GM18508 (cell line): ENCODE measurements at regions not wholly inside any gene's neighbourhood (a gene's known extent, or its start where the extent isn't known, plus 50 kb on each side); places are given as distances from the start of the nearest gene placed in this dataset.

ENCODE experiments used
- ATAC-seq: cut with Tn5 transposase; IDR thresholded peaks from one replicate; pipeline ENCODE4 v1.9.1; 2021; ENCODE audit warnings: moderate number of reproducible peaks; ENCODE audit not compliant: insufficient read depth, unreplicated experiment

DNA sequence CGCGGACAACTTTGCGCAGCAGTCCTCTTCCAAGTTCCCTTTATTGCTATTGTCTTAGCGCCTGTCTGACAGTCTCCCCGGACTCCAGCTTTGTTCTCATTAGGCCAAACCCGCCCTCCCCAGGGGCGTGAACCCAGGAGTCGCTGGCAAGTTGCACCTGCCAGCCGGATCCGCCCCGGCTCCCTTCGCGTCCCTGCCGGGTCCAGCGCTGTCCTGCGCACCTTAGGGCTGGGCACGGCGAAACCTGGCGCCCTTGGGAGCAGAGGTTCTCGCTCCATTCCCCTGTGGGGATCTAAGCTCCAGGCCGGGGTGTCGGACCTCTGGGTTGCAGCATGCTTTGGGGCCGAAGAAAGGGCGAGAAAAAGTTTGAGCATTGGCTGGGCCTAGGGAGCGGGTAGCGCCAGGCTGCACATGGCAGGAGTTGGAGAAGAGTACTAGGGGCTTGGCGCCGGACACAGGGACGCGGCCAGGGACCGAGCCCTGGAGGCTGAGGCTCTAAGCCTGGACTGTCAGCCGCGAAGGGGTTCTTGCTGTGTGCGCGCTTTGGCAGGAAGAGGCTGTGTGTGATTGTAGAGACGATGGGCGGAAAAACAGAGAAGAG lies 335.1 kb upstream of the THRB start:
- ATAC-seq = no peak

DNA sequence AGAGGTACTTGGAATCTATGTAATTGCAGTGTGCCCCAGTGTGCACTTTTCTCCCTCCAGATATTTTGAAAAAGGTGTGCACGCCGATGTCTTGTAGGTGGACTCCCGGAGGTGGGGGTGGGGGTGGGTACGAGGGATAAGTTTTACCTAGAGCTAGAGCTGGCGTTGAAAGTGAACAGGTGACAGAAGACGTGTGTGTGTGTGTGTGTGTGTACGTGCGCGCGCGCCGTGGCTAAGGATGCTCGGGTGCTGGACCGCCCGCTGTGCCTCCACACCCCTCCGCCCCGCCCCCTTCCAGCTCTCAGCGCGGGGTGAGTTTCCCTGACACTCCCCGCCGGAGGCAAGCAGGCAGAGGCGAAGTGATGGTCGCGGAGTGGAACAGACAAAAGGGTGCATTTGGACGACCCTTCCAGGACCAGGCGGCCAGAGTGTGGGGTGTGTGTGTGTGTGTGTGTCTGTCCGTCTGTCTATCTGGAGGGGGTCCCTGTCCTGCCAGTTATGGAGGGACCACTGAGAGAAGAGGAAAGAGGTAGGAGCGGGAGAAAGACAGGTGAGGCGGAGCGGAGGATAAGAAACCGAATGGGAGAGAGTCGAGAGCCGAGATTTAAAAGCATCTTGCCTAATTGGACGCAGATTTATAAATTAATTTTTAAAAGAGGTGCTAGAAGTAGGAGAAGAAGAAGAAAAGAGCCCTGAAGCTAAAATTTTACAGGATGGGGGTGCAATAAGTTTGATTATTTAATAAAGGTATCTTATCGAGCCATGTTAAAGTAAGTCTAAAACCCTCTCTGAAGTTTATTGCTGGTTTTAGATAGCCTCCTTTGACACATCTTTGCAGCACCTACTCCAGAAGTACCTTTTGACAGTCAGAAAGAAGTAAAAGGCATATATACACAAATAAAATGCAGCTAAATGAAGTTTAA lies 335.8 kb upstream of the THRB start:
- ATAC-seq = no peak

GRCh38 chr3:24831221-24831620 lies 336.6 kb upstream of the THRB start:
- ATAC-seq = no peak

DNA sequence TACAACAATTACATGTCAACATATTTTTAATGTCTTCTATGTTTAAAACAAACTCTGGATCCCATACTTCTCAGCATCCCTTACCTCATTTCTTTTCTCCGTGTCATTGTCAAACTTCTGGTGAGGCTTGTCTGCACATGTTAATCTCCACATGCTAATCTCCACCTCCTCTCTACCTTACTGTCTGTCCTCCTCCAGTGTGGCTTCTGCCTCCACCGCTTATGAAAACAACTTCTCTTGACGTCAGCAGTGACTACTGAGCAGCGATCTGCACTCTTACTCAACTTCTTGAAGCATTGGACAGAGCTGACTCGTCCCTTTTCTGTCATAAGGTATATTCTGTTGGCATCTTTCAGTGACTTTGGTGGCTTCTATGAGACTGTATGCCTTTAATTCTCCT lies 338.2 kb upstream of the THRB start:
- no peak for ATAC-seq

DNA sequence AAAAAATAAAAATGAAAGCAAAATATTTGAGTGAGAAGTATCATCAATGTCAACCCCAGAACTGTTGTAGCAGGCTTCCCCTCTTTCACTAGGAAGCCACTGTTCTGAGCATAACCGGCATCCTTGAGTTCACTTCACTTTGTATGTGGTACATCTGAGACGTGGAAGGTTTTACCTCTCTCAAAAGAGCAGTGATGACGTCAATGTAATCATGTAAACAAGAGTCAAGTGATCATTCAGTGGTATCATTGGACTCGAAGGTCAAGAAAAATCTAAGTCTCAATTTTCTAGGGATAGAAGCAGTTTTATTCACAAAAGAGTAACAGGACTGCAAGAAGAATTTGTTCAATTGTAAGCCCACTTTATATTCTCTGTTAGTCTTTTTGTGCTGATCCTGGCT lies 339.8 kb upstream of the THRB start:
- ATAC-seq = no peak

DNA sequence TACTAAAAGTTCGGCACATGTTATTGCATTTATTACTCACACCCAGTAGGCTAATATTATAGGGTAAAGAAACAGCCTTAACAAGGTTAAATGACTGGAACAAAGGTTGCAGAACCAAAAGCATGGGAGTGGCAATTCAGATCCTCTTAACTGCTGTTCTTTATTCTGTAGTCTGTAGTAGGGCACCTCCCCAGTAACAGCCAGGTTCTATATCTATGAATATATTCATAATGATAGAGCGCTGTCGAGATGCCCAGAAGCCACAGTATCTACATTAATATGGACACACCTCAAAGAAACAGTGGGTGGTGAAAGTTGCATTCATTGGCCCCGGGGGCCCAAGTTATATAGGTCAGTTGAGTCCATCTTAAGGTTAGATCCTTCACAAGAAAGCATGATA lies 340.9 kb upstream of the THRB start:
- ATAC-seq = no peak

DNA sequence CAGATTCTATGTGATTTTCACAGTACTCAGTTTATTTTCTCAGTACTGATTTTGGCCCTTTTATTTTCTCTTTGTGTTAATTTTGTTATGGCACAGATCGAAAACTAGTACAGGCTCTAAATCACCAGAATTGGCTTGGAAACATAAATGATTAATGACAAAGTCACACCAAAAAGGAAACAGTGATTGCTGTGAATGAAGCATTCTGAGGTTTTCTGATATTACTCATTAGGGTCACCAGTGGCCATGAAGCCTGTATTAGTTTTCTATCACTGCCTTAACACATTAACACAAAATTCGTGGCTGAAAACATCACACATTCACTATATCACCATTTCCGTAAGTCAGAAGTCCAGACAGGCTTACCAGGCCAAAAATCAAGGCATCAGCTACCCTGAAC lies 343.0 kb upstream of the THRB start:
- no peak for ATAC-seq

GRCh38 chr3:24838533-24838932 lies 343.9 kb upstream of the THRB start:
- ATAC-seq = no peak

DNA sequence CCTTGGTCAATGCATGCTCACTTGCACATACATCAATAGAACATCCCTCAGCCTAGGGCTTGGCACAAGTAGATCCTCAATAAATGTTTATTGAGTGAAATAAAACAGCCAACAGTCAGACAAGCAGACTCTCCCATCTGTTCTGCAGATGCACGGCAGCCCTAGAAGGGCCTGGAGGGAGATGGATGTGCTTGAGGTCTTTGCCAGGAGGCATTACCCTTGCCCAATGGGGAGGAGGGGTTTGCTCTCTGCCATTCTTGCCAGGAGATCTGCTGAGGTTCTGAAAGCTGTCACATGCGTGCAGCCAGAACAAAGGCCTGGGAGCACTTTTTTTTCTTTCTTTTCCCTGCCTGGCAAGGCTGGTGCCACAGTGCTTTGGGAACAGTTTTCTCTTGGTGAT lies 349.3 kb upstream of the THRB start:
- no peak for ATAC-seq

DNA sequence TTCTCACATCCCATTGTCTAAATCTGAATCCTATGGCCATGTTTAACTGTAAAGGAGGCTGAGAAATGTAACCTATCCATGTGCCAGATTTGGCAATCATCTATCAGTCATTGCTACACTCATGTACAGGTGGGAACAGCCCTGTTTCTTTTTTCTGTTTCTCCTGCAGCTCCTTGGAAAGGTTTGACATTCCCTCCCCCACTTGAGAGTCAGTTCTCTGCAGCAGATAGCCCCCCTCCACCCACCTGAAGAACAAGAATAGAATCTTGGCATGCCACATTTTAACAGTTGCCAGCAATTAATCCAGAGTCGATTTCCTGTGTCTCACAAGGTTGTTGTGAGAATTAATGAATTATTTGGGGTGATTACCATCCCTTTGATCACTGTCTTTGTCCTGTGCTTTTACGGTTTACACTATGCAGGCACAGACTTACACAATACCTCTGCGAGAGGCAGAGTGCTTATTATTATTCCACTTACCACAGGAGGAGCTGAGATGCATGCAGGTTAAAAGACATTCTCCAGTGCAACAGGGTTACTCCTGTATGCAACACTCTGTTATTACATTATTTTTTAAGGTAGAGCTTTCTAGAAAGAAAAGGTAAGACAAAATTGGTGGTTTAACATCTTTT lies 351.0 kb upstream of the THRB start:
- no peak for ATAC-seq

- no peak for ATAC-seq
Observed at GRCh38 chr3:24846286-24846860, 351.7 kb upstream of the THRB start.

GRCh38 chr3:24850245-24850644 lies 355.6 kb upstream of the THRB start:
- no peak for ATAC-seq

DNA sequence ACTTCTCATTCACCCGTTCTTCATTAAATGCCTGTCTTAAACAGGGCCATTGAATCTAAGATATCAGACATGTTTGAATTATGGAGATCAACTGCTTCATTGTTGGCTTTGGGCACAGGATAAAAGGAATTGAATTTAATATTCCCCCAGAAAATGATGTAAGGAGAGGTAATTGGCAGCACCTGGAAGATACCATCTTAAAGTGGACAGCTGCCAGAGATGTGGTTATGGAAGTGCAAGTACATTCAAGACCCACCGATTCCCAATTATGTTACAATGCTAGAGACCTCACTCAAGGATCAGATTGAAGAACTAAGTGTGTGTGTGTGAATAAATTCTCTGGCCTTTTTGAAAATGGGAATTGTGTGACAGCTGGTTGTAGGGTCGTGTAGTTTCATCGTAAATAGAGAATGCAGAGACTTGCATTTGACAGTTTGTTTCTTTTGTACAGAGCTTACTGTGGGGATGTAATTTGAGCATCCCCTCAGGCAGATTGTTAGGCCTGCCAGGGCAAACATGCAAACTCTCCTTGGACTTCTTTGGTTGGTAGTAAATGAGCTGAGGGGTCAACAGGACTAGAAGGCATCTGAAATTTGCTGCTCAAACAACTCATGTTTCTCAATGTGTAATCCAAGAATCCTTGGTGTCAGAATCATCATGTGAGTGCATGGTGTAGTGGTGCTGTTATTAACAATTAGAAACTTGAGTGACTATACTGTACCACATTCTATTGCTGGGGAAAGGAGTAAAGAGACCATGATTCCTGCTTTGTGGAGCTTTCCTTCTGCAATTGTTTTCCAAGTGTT lies 359.2 kb upstream of the THRB start:
- ATAC-seq = no peak

DNA sequence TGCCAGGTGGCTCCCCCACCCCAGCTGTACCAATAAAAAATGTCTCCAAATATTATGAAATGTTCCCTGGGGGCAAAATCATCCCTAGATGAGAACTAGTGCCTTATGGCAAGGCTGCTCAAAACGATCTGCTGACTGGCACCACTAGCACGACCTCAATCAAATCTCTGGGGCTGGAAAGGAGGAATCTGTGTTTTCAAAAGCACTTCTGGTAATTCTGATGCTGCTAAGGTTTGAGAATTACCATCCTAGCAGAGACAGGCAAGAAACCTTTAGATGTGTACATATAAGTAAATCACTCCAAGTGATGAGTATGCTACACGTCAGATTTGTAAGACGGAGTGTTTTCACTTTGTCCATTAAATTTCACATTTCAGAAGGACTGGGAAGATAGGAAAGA lies 360.1 kb upstream of the THRB start:
- ATAC-seq = no peak

GRCh38 chr3:24857945-24858344 lies 363.3 kb upstream of the THRB start:
- no peak for ATAC-seq

GRCh38 chr3:24863215-24863614 lies 368.6 kb upstream of the THRB start:
- ATAC-seq = no peak

DNA sequence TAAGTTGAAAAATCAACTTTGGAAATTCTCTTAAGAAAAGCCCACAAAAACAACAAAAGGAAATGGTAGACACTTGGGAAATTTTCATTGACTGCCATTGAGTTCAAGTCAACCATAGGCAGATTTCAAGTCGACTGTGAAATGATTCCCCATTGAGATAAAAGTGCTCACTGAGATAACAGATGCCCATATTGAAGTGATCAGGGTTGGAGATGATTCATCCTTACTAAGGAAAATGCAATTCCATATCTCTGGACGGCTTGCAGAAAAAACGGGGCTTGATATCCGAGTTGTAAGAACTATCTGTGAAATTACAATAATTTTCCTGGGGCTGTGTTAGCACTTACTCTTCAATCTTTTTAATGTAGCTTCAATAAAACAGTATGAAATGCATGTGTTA lies 373.1 kb upstream of the THRB start:
- ATAC-seq = no peak

GRCh38 chr3:24881239-24881638 lies 386.6 kb upstream of the THRB start:
- ATAC-seq = no peak

GRCh38 chr3:24886501-24886900 lies 391.9 kb upstream of the THRB start:
- no peak for ATAC-seq

GRCh38 chr3:24890012-24890411 lies 395.4 kb upstream of the THRB start:
- ATAC-seq = no peak
